Heart left ventricle (tissue), 16 donors: ENCODE measurements at regions not wholly inside any gene's neighbourhood (a gene's known extent, or its start where the extent isn't known, plus 50 kb on each side); places are given as distances from the start of the nearest gene placed in this dataset.

Experiments
- ATAC-seq, 4 donors: fragments of 200-7000 bp; cut with Tn5 transposase; one replicate each; pipeline ENCODE4 v1.9.1; 2020 to 2022; ENCODE audit warnings: moderate library complexity in 4 of 4, mild to moderate bottlenecking in 3 of 4, moderate number of reproducible peaks in 1 of 4
- DNase-seq, 5 donors: peaks; one replicate each; pipeline ENCODE4 v3.0.0-alpha.2; 2020
- H3K27ac ChIP-seq, 12 donors: fragments of 200-600 bp; sonication (generic) in 4 of 12; one replicate each; pipeline versions ENCODE4 v1.5.0 to v1.8.0; 2016 to 2022; ENCODE audit warnings: mild to moderate bottlenecking in 2 of 12
- H3K27me3 ChIP-seq, 9 donors: fragments of 200-600 bp; sonication (generic) in 2 of 9; one replicate each; pipeline versions ENCODE4 v1.5.1 to v1.8.0; 2016 to 2022; ENCODE audit warnings: mild to moderate bottlenecking in 3 of 9
- H3K36me3 ChIP-seq, 9 donors: fragments of 200-600 bp; sonication (generic) in 2 of 9; one replicate each; pipeline versions ENCODE4 v1.5.0 to v1.8.0; 2018 to 2022; ENCODE audit warnings: mild to moderate bottlenecking in 2 of 9
- H3K4me1 ChIP-seq, 12 donors: fragments of 200-600 bp; sonication (generic) in 4 of 12; one replicate each; pipeline versions ENCODE4 v1.5.0 to v1.8.0; 2016 to 2022; ENCODE audit warnings: mild to moderate bottlenecking in 3 of 12
- H3K4me3 ChIP-seq, 12 donors: fragments of 200-600 bp; sonication (generic) in 4 of 12; one replicate each; pipeline versions ENCODE4 v1.5.0 to v1.8.0; 2017 to 2022; ENCODE audit warnings: mild to moderate bottlenecking in 9 of 12, moderate library complexity in 4 of 12
- H3K9me3 ChIP-seq, 12 donors: fragments of 200-600 bp; sonication (generic) in 4 of 12; one replicate each; pipeline versions ENCODE4 v1.5.0 to v1.8.0; 2016 to 2022; ENCODE audit warnings: mild to moderate bottlenecking in 1 of 12
- CTCF ChIP-seq, 12 donors: fragments of 200-600 bp; sonication (generic) in 4 of 12; IDR thresholded peaks; one replicate each; pipeline versions ENCODE4 v1.5.0 to v1.8.0; 2018 to 2022; ENCODE audit warnings: antibody characterized with exemption in 12 of 12, mild to moderate bottlenecking in 5 of 12
- POLR2A ChIP-seq, 2 donors: fragments of 450-650 bp; IDR thresholded peaks; one replicate each; pipeline ENCODE4 v1.6.1; 2017; ENCODE audit warnings: antibody characterized with exemption in 2 of 2, mild to moderate bottlenecking in 2 of 2, moderate library complexity in 2 of 2
- WGBS, 4 donors: extraction: QIAGEN DNeasy Blood & Tissue Kit in 2 of 4; methylation state at CpG; one replicate each; pipeline versions ENCODE4 v1.1.5 to v1.1.7; 2013 to 2018; 5-methylcytosine and 5-hydroxymethylcytosine counted together
- intact Hi-C, 10 donors: fragments of 100-400 bp; cut with DNase I; formaldehyde crosslinking; loops; one replicate each; pipeline versions ENCODE4 v1.11.1 to v1.14.2; 2022
- donor health status: ischemic (EF 13 %, LVEDD 7.1; RV severe dilation, severe dysfunction).
- donor health status: healthy with polysubstance abuse.
- donor health status: DM: no; HTN: yes; CAD: no.
- donor health status: DM: no; HTN: no; CAD: no.
- donor health status: ischemic (EF 25% LVEDD 6.9; RV normal size, moderate dysfunction).
- donor health status: ischemic (EF 25% LVEDD 5.7; RV mildly dilated, moderate dysfunction).
- donor health status: healthy.
- donor health status: DM: yes; HTN: yes; CAD: no.
- donor health status: ischemic (EF 35%, LVEDD 5.7; RV mildly dilated, moderate dysfunction).
- donor health status: nonischemic (EF 11% LVEDD 7.7; RV severe dilation, severe dysfunction).
- donor health status: DM: yes; HTN: yes; CAD: no.
- donor health status: PGD.
- donor health status: ischemic (EF 29% LVEDD 5.4; RV normal size, mild dysfunction).
- donor health status: nonischemic (EF 23%, LVEDD 6.1; RV moderate dilation, normal function).

GRCh38 chr2:172336681-172337080, 90.7 kb upstream of the ITGA6 start:
- Histone ChIP-seq H3K27me3 (no peaks in the 10 kb centered on the region), H3K4me3 (no peak overlapping the region), H3K9me3 (no peaks in the 10 kb centered on the region), H3K36me3 (no peaks in the 10 kb centered on the region), H3K4me1 (peaks cover 0 to 34% (median 17%) of the 10 kb centered on the region in 12 donors), H3K27ac (no peak overlapping the region)
- DNase-seq (no peak), ATAC-seq (no peak)
- intact Hi-C loops, result loop anchor here in 3 of 10 donors (5.0 to 10.0 kb wide), 3 partner anchors 66 to 128 kb away; no protein-coding TSS in a partner anchor
- TF ChIP-seq POLR2A (IDR thresholded peaks at IDR 0.05) (no peak), CTCF (IDR thresholded peaks at IDR 0.05) (no peak)
- WGBS, 4 donors, result 50% methylated on average over 2 of the region's 2 CpGs

GRCh38 chr2:172339371-172340010, 87.9 kb upstream of the ITGA6 start:
- Histone ChIP-seq H3K4me3 (no peak overlapping the region), H3K4me1 (peaks cover 0 to 31% (median 18%) of the 10 kb centered on the region in 12 donors), H3K36me3 (no peaks in the 10 kb centered on the region), H3K27me3 (no peaks in the 10 kb centered on the region), H3K9me3 (peaks cover 0 to 11% (median 7%) of the 10 kb centered on the region in 12 donors), H3K27ac (peak overlapping the region in 7 of 12 donors; percentile 14 to 58 (median 35))
- TF ChIP-seq POLR2A (IDR thresholded peaks at IDR 0.05) (no peak), CTCF (IDR thresholded peaks at IDR 0.05) (peak in 2 of 12 donors; percentile 6 to 29)
- intact Hi-C loops, result loop anchor here in 4 of 10 donors (5.0 to 10.0 kb wide), 3 partner anchors 63 to 125 kb away; no protein-coding TSS in a partner anchor
- WGBS, 4 donors, result 47 to 55% (median 52%) methylated on average over 6 of the region's 6 CpGs
- DNase-seq, result no peak
- peak in 2 of 4 donors; percentile 22 to 24 for ATAC-seq

DNA sequence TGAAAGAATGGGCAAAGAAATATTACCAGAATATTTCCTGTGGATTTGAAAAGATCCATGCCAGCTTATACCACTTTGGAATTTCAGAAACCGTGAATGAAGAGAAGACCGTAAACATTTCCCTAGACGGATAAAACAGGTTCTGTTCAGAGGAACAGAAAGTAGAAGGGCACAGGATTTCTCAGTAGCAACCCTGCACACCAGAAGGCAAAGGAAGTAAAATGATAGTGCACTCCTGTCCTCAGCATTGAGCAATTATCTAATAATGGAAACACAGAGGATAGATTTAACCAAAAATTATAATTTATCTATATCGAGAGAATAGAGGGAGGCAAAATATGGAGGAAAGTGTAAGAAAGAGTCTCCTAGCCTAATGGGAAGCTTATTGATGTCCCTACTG, 87.0 kb upstream of the ITGA6 start:
- peak overlapping the region in 3 of 12 donors; percentile 4 to 23 (median 9) for H3K4me3 ChIP-seq
- intact Hi-C loops, result loop anchor here in 1 of 10 donors (5.0 kb wide), 1 partner anchor 62 kb away; no protein-coding TSS in a partner anchor
- H3K9me3 ChIP-seq, result peaks cover 0 to 19% (median 8%) of the 10 kb centered on the region in 12 donors
- TF ChIP-seq POLR2A (IDR thresholded peaks at IDR 0.05) (no peak), CTCF (IDR thresholded peaks at IDR 0.05) (no peak)
- H3K27me3 ChIP-seq, result no peaks in the 10 kb centered on the region
- H3K4me1 ChIP-seq, result peaks cover 0 to 31% (median 18%) of the 10 kb centered on the region in 12 donors
- H3K36me3 ChIP-seq, result no peaks in the 10 kb centered on the region
- DNase-seq (no peak), ATAC-seq (no peak)
- 33 to 57% (median 47%) methylated on average over 4 of the region's 4 CpGs for WGBS, 4 donors
- H3K27ac ChIP-seq, result peak overlapping the region in 9 of 12 donors; percentile 10 to 66 (median 35)

- Histone ChIP-seq H3K4me3 (no peak overlapping the region), H3K36me3 (no peaks in the 10 kb centered on the region), H3K27me3 (no peaks in the 10 kb centered on the region), H3K9me3 (peaks cover 0 to 28% (median 8%) of the 10 kb centered on the region in 12 donors), H3K4me1 (peaks cover 0 to 31% (median 17%) of the 10 kb centered on the region in 12 donors), H3K27ac (peak overlapping the region in 7 of 12 donors; percentile 14 to 54 (median 35))
- DNase-seq, result peak in 1 of 5 donors; percentile 32
- no peak for TF ChIP-seq CTCF (IDR thresholded peaks at IDR 0.05)
- TF ChIP-seq POLR2A (IDR thresholded peaks at IDR 0.05), result no peak
- intact Hi-C loops, result loop anchor here in 1 of 10 donors (5.0 kb wide), 1 partner anchor 60 kb away; no protein-coding TSS in a partner anchor
- WGBS, 4 donors, result 26 to 45% (median 31%) methylated on average over 3 of the region's 3 CpGs
- ATAC-seq, result peak in 3 of 4 donors; percentile 44 to 59 (median 46)
Measured at GRCh38 chr2:172342078-172342477, 85.3 kb upstream of the ITGA6 start.
